ENCODE measurements at regions not wholly inside any gene's neighbourhood (a gene's known extent, or its start where the extent isn't known, plus 50 kb on each side); places are given as distances from the start of the nearest gene placed in this dataset.
"Not testable (repeated sequence)": the region's sequence is repeated elsewhere in the genome, so short reads cannot be mapped to it uniquely, and the experiment has no call there.

DNA sequence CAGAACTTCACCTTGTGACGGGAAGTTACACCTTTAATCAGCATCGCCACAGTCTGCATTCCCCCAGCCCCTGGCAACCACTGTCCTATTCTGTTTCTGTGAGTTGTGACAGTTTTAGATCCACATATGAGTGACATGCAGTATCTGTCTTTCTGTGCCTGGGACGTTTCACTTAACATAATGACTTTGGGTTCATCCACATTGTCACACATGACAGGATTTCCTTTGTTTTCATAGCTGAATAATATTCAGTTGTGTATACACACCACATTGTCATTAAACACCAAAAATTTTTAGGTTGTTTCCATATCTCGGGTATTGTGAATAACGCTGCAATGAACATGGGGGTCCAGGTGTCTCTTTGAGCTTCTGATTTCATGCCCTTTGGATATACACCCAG lies 62.6 kb upstream of the BDH1 start:
- H3K27me3 Mint-ChIP-seq; H3K4me3 Mint-ChIP-seq; H3K9me3 Mint-ChIP-seq; DNase-seq; H3K27ac Mint-ChIP-seq; H3K4me1 Mint-ChIP-seq; ATAC-seq (ENCODE audit: low read depth); POLR2A ChIA-PET: not testable (repeated sequence)
- H3K36me3 Mint-ChIP-seq: peaks cover 71% of the 10 kb centered on the region

DNA sequence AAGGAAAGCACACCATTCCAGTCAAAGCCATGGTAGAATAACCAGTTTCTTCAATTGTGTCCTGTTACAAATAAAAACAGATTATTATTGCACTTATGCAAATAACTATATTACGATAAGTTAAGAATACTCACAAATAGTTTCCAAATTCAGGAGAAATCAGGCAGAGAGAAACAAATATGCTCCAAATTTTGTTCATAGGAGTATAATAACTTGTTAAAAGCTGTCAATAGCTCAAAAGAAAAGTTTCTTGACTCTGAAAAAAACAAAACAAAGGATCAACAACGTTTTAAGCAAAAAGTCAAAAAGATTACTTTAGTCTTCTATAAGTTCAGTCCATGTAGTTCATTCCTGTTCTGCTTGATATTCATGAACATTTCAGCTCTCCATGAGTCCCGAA lies 59.7 kb upstream of the BDH1 start:
- Mint-ChIP-seq H3K4me1 (peaks cover 15% of the 10 kb centered on the region), H3K9me3 (peaks cover 7% of the 10 kb centered on the region), H3K27ac (no peak overlapping the region), H3K36me3 (peaks cover 73% of the 10 kb centered on the region), H3K27me3 (no peaks in the 10 kb centered on the region), H3K4me3 (no peak overlapping the region)
- DNase-seq: no peak
- POLR2A ChIA-PET: no interaction called here
- no peak for ATAC-seq (ENCODE audit: low read depth)

DNA sequence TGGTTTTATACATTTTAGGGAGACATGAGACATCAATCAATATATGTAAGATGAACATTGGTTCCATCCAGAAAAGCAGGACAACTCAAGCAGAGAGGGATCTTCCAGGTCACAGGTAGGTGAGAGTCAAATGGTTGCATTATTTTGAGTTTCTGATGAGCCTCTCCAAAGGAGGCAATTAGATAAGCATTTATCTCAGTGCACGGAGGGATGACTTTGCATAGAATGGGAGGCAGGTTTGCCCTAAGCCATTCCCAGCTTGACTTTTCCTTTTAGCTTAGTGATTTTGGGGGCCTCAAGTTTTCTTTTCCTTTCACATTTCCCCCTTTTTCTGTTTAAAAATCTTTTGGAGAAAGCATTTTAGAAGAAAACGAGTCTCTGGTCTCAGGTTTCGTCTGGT lies 58.4 kb upstream of the BDH1 start:
- DNase-seq; H3K27me3 Mint-ChIP-seq; ATAC-seq (ENCODE audit: low read depth); POLR2A ChIA-PET; H3K4me3 Mint-ChIP-seq: not testable (repeated sequence)
- peaks cover 11% of the 10 kb centered on the region for H3K9me3 Mint-ChIP-seq
- H3K36me3 Mint-ChIP-seq: peaks cover 72% of the 10 kb centered on the region
- peaks cover 19% of the 10 kb centered on the region for H3K4me1 Mint-ChIP-seq
- H3K27ac Mint-ChIP-seq: peak overlapping the region; percentile 89

DNA sequence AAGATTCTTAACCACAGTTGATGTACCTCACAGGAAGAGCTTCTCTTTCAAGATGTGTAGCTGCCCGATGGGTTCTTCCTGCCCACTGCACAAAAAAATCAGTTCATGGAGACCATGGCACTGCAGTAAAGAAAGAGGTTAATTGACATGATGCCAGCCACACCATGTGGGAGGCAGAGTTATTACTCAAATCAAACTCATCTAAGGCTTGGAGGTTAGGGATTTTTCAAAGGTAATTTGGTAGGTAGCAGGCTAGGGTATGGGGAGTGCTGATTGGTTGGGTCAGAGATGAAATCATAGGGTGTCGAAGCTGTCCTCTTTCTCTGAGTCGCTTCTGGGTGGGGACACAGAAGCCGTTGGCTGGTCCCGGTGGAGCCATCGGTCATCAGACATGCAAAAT lies 57.4 kb upstream of the BDH1 start:
- peak overlapping the region; percentile 89 for H3K27ac Mint-ChIP-seq
- peaks cover 19% of the 10 kb centered on the region for H3K4me1 Mint-ChIP-seq
- peak overlapping the region; percentile 42 for H3K4me3 Mint-ChIP-seq
- DNase-seq (no peak), ATAC-seq (ENCODE audit: low read depth) (peak; percentile 95)
- no peaks in the 10 kb centered on the region for H3K27me3 Mint-ChIP-seq
- peaks cover 68% of the 10 kb centered on the region for H3K36me3 Mint-ChIP-seq
- H3K9me3 Mint-ChIP-seq: peaks cover 11% of the 10 kb centered on the region
- POLR2A ChIA-PET: interaction anchor here (0.6 to 1.2 kb wide), 5 partner anchors 12 to 29 kb away, joined by 3 to 4 read pairs (median 3); no protein-coding TSS in a partner anchor

DNA sequence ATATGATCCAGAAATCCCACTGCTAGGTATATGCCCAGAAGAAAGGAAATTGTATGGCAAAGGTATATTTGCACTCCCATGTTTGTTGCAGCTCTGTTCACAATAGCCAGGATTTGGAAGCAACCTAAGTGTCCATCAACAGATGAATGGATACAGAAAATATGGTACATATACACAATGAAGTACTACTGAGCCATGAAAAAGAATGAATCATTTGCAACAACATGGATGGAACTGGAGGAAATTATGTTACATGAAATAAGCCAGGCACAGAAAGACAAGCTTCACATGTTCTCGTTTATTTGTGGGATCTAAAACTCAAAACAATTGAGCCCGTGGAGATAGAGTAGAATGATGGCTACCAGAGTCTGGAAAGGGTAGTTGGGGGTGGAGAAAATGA lies 55.5 kb upstream of the BDH1 start:
- ATAC-seq (ENCODE audit: low read depth) (no peak), DNase-seq (no peak)
- Mint-ChIP-seq H3K9me3 (peaks cover 9% of the 10 kb centered on the region), H3K27ac (no peak overlapping the region), H3K27me3 (no peaks in the 10 kb centered on the region), H3K4me3 (no peak overlapping the region), H3K4me1 (peaks cover 19% of the 10 kb centered on the region), H3K36me3 (peaks cover 63% of the 10 kb centered on the region)
- POLR2A ChIA-PET: interaction anchor here (0.8 kb wide), 1 partner anchor 11 kb away, joined by 3 read pairs; no protein-coding TSS in a partner anchor

DNA sequence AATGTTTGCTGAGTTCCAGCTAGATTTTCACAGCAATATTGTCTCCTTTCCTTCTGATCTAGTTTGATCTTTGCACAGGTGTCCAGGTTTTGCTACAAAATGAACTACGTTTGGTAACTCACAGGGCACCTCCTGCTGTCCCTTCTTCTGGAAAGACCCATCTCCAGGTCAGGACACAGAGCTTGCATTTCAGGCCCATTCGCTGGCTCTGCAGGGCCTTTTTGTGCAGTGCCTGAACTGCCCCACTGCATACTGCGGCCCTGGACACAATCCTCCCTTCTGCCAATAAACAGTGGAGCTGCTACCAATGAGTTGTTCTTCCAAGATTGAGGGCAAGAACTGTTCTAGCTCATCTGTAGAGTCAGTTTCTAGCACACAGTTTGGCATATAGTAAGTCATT lies 50.7 kb upstream of the BDH1 start:
- H3K4me3 Mint-ChIP-seq: no peak overlapping the region
- H3K27ac Mint-ChIP-seq: no peak overlapping the region
- POLR2A ChIA-PET: no interaction called here

More for the DNA sequence above, 50.7 kb upstream of the BDH1 start:
- ATAC-seq (ENCODE audit: low read depth): no peak
- Mint-ChIP-seq H3K9me3 (peaks cover 3% of the 10 kb centered on the region), H3K4me1 (peaks cover 5% of the 10 kb centered on the region), H3K36me3 (peaks cover 34% of the 10 kb centered on the region), H3K27me3 (no peaks in the 10 kb centered on the region)
- no peak for DNase-seq

Measured in activated naive CD8-positive, alpha-beta T cell treated with anti-CD3 and anti-CD28 coated beads, Interleukin-2, amount 10 ng/mL, durations not matched to agents 7 days and 5 days (primary cell).